ENCODE measurements at regions not wholly inside any gene's neighbourhood (a gene's known extent, or its start where the extent isn't known, plus 50 kb on each side); places are given as distances from the start of the nearest gene placed in this dataset.

DNA sequence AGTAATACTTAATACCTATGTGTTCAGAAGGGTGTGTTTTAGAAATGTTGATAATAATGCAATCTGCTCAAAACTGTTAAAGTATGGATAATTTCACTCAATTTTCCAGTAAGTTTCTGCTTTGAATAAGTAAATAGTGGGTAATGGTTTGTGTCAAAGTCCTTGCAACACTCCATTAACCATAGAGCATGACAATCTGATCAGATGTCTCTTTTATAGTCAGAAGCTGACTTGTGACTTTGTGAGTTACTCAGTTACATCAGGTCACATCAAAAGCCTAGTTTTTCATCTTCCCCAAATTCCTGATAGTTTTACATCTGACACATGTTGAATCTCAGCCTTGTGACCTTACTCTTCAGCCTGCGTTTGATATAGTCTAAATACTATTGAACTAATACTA, 338.0 kb downstream of the EFNB2 start:
- TF ChIP-seq POLR2A (IDR thresholded peaks at IDR 0.05) = no peak
- TF ChIP-seq, protein P1, sequence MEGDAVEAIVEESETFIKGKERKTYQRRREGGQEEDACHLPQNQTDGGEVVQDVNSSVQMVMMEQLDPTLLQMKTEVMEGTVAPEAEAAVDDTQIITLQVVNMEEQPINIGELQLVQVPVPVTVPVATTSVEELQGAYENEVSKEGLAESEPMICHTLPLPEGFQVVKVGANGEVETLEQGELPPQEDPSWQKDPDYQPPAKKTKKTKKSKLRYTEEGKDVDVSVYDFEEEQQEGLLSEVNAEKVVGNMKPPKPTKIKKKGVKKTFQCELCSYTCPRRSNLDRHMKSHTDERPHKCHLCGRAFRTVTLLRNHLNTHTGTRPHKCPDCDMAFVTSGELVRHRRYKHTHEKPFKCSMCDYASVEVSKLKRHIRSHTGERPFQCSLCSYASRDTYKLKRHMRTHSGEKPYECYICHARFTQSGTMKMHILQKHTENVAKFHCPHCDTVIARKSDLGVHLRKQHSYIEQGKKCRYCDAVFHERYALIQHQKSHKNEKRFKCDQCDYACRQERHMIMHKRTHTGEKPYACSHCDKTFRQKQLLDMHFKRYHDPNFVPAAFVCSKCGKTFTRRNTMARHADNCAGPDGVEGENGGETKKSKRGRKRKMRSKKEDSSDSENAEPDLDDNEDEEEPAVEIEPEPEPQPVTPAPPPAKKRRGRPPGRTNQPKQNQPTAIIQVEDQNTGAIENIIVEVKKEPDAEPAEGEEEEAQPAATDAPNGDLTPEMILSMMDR (IDR thresholded peaks at IDR 0.05) = no peak
- TF ChIP-seq POLR2AphosphoS5 (IDR thresholded peaks at IDR 0.05) = no peak

Measured in breast epithelium (tissue), 3 donors.